Neural cell (in vitro differentiated cells): ENCODE measurements at regions not wholly inside any gene's neighbourhood (a gene's known extent, or its start where the extent isn't known, plus 50 kb on each side); places are given as distances from the start of the nearest gene placed in this dataset.

Experiments used
- H2AFZ ChIP-seq: fragments of 200-600, 300-800 bp; sonication (generic), shearing (Covaris generic); 2 replicates; pipeline ENCODE4 v1.6.0; 2014; ENCODE audit warnings: low read depth, mild to moderate bottlenecking, antibody characterized with exemption, low read length, moderate library complexity
- H3F3A ChIP-seq: fragments of 200-600 bp; shearing (Covaris generic); 2 replicates; pipeline ENCODE4 v1.6.1; 2016; ENCODE audit warnings: mild to moderate bottlenecking, moderate library complexity, mixed read lengths, antibody characterized with exemption, low read length; ENCODE audit not compliant: insufficient read depth, poor library complexity, severe bottlenecking
- H3K27ac ChIP-seq: fragments of 200-600, 300-800 bp; sonication (generic), shearing (Covaris generic); 2 replicates; pipeline ENCODE4 v1.5.1; 2014; ENCODE audit warnings: mild to moderate bottlenecking, low read length, moderate library complexity
- H3K27me3 ChIP-seq: fragments of 300-800, 200-600 bp; sonication (generic), shearing (Covaris generic); 2 replicates; pipeline ENCODE4 v1.6.0; 2014; ENCODE audit warnings: mild to moderate bottlenecking, low read depth, low read length, moderate library complexity; ENCODE audit not compliant: insufficient read depth
- H3K36me3 ChIP-seq: fragments of 300-800, 200-600 bp; sonication (generic), shearing (Covaris generic); 2 replicates; pipeline ENCODE4 v1.5.1; 2014; ENCODE audit warnings: mild to moderate bottlenecking, antibody characterized with exemption, low read length, moderate library complexity; ENCODE audit not compliant: insufficient read depth
- H3K4me2 ChIP-seq: fragments of 300-800, 200-600 bp; sonication (generic), shearing (Covaris generic); 2 replicates; pipeline ENCODE4 v1.6.0; 2014; ENCODE audit warnings: mild to moderate bottlenecking, low read length
- H3K4me3 ChIP-seq: fragments of 300-800, 200-600 bp; sonication (generic), shearing (Covaris generic); 2 replicates; pipeline ENCODE4 v1.5.1; 2014; ENCODE audit warnings: mild to moderate bottlenecking, low read length, moderate library complexity
- H3K79me2 ChIP-seq: fragments of 200-600 bp; shearing (Covaris generic); replicated peaks from 2 replicates; pipeline ENCODE4 v1.6.0; 2014; ENCODE audit warnings: mild to moderate bottlenecking, low read length, moderate library complexity; ENCODE audit not compliant: insufficient read depth
- H3K9ac ChIP-seq: fragments of 300-800, 200-600 bp; sonication (generic), shearing (Covaris generic); 2 replicates; pipeline ENCODE4 v1.6.1; 2016; ENCODE audit warnings: mild to moderate bottlenecking, low read length, mixed read lengths
- H3K9me2 ChIP-seq: fragments of 200-600 bp; shearing (Covaris generic); 2 replicates; pipeline ENCODE4 v1.6.1; 2016; ENCODE audit warnings: mild to moderate bottlenecking, low read length, mixed read lengths; ENCODE audit not compliant: insufficient read depth
- H3K9me3 ChIP-seq: fragments of 200-600, 300-800 bp; sonication (generic), shearing (Covaris generic); 2 replicates; pipeline ENCODE4 v1.6.1; 2016; ENCODE audit warnings: mild to moderate bottlenecking, mixed run types, low read length, moderate library complexity, mixed read lengths
- H4K20me1 ChIP-seq: fragments of 200-600 bp; shearing (Covaris generic); 2 replicates; pipeline ENCODE4 v1.6.1; 2016; ENCODE audit warnings: mild to moderate bottlenecking, mixed run types; ENCODE audit not compliant: insufficient read depth
- CTCF ChIP-seq: fragments of 450-650 bp; IDR thresholded peaks from 2 replicates; pipeline ENCODE4 v1.5.1; 2014; ENCODE audit warnings: antibody characterized with exemption, mild to moderate bottlenecking, moderate library complexity; ENCODE audit not compliant: poor library complexity, severe bottlenecking
- EP300 ChIP-seq: fragments of 450-650 bp; conservative IDR thresholded peaks from 2 replicates; pipeline ENCODE4 v1.6.1; 2014; ENCODE audit warnings: antibody characterized with exemption, mild to moderate bottlenecking, moderate library complexity; ENCODE audit not compliant: poor library complexity, severe bottlenecking
- EZH2 ChIP-seq: fragments of 200-600, 300-800 bp; shearing (Covaris generic), sonication (generic); IDR thresholded peaks from 2 replicates; pipeline ENCODE4 v1.6.1; 2014; ENCODE audit warnings: antibody characterized with exemption, low read length, borderline replicate concordance, mild to moderate bottlenecking; ENCODE audit not compliant: insufficient read depth, poor library complexity, severe bottlenecking
- MXI1 ChIP-seq: fragments of 450-650 bp; conservative IDR thresholded peaks from 2 replicates; pipeline ENCODE4 v1.6.1; 2014; ENCODE audit warnings: antibody characterized with exemption, mild to moderate bottlenecking; ENCODE audit not compliant: poor library complexity, severe bottlenecking
- POLR2AphosphoS5 ChIP-seq: IDR thresholded peaks from 2 replicates; pipeline ENCODE4 v1.6.1; 2012
- RAD21 ChIP-seq: fragments of 450-650 bp; conservative IDR thresholded peaks from 2 replicates; pipeline ENCODE4 v1.6.1; 2014; ENCODE audit warnings: antibody characterized with exemption, mild to moderate bottlenecking, moderate library complexity
- REST ChIP-seq: IDR thresholded peaks from 2 replicates; pipeline ENCODE4 v1.6.1; 2012; ENCODE audit warnings: borderline replicate concordance
- SMC3 ChIP-seq: fragments of 450-650 bp; conservative IDR thresholded peaks from 2 replicates; pipeline ENCODE4 v1.6.1; 2014; ENCODE audit warnings: antibody characterized with exemption, mild to moderate bottlenecking, moderate library complexity; ENCODE audit not compliant: poor library complexity
- TAF1 ChIP-seq: IDR thresholded peaks from 2 replicates; pipeline ENCODE4 v1.6.1; 2012; ENCODE audit warnings: low read depth

- Histone ChIP-seq H3K4me2 (no peak overlapping the region), H3K27me3 (no peaks in the 10 kb centered on the region), H3F3A (no peaks in the 10 kb centered on the region), H3K27ac (no peak overlapping the region), H3K36me3 (no peaks in the 10 kb centered on the region), H3K9ac (no peak overlapping the region), H3K79me2 (no peaks in the 10 kb centered on the region), H2AFZ (no peak overlapping the region), H3K9me2 (no peaks in the 10 kb centered on the region), H3K9me3 (no peaks in the 10 kb centered on the region), H4K20me1 (no peaks in the 10 kb centered on the region), H3K4me3 (no peak overlapping the region)
- TF ChIP-seq EP300 (no peak), SMC3 (no peak), TAF1 (no peak), REST (no peak), EZH2 (no peak), CTCF (no peak), MXI1 (no peak), RAD21 (no peak), POLR2AphosphoS5 (no peak)
Observed at GRCh38 chr13:80141123-80141849, 199.6 kb downstream of the SPRY2 start.

GRCh38 chr13:80140685-80141084, 200.2 kb downstream of the SPRY2 start:
- Histone ChIP-seq H3K27me3 (no peaks in the 10 kb centered on the region), H3K9me2 (no peaks in the 10 kb centered on the region), H3K27ac (no peak overlapping the region), H3K4me2 (no peak overlapping the region), H3K36me3 (no peaks in the 10 kb centered on the region), H3K9ac (no peak overlapping the region), H3K79me2 (no peaks in the 10 kb centered on the region), H3K9me3 (no peaks in the 10 kb centered on the region), H3K4me3 (no peak overlapping the region), H3F3A (no peaks in the 10 kb centered on the region), H4K20me1 (no peaks in the 10 kb centered on the region), H2AFZ (no peak overlapping the region)
- no peak for TF ChIP-seq SMC3
- no peak for TF ChIP-seq POLR2AphosphoS5
- TF ChIP-seq CTCF: no peak
- TF ChIP-seq EP300: no peak
- no peak for TF ChIP-seq MXI1
- no peak for TF ChIP-seq EZH2
- no peak for TF ChIP-seq TAF1
- TF ChIP-seq REST: no peak
- no peak for TF ChIP-seq RAD21
